Colonic mucosa (tissue), 4 donors: ENCODE measurements at regions not wholly inside any gene's neighbourhood (a gene's known extent, or its start where the extent isn't known, plus 50 kb on each side); places are given as distances from the start of the nearest gene placed in this dataset.
A peak's percentile ranks its signal among the peaks of the same experiment; 100 is the strongest.

ENCODE experiments used
- DNase-seq: peaks from one replicate; pipeline ENCODE4 v3.0.0-alpha.2; 2020
- H3K27ac ChIP-seq: fragments of 200-600 bp; one replicate; pipeline ENCODE4 v1.8.0; 2021
- H3K27me3 ChIP-seq: fragments of 200-600 bp; one replicate; pipeline ENCODE4 v1.8.0; 2021
- H3K36me3 ChIP-seq: fragments of 200-600 bp; one replicate; pipeline ENCODE4 v1.8.0; 2021
- H3K4me1 ChIP-seq: fragments of 200-600 bp; one replicate; pipeline ENCODE4 v1.8.0; 2021; ENCODE audit warnings: mild to moderate bottlenecking
- H3K4me3 ChIP-seq: fragments of 200-600 bp; one replicate; pipeline ENCODE4 v1.8.0; 2021
- H3K9ac ChIP-seq, 2 donors: one replicate each; pipeline ENCODE4 v1.7.0; 2013; ENCODE audit warnings: control low read depth in 2 of 2, low read depth in 2 of 2, low read length in 2 of 2
- H3K9me3 ChIP-seq: fragments of 200-600 bp; one replicate; pipeline ENCODE4 v1.8.0; 2021
- CTCF ChIP-seq: fragments of 200-600 bp; IDR thresholded peaks from one replicate; pipeline ENCODE4 v1.8.0; 2022; ENCODE audit warnings: antibody characterized with exemption, mild to moderate bottlenecking
- intact Hi-C: fragments of 100-400 bp; cut with DNase I; formaldehyde crosslinking; loops from one replicate; pipeline ENCODE4 v1.14.1; 2022
- donor health status: healthy.
- donor health status: DM: no; HTN: no; CAD: no.
- donor health status: DM: no; HTN: no; CAD: no.

- H3K9ac ChIP-seq = no peak overlapping the region
- H3K9me3 ChIP-seq = no peaks in the 10 kb centered on the region
- no peak for TF ChIP-seq CTCF
- no peaks in the 10 kb centered on the region for H3K27me3 ChIP-seq
- H3K36me3 ChIP-seq = no peaks in the 10 kb centered on the region
- no peaks in the 10 kb centered on the region for H3K4me1 ChIP-seq
- no peak overlapping the region for H3K4me3 ChIP-seq
- no peak overlapping the region for H3K27ac ChIP-seq
- DNase-seq = no peak
- intact Hi-C loops = no loop called here
These were observed 772.3 kb upstream of the CXADR start for GRCh38 chr21:16740511-16740910.

GRCh38 chr21:16741141-16741665 lies 771.6 kb upstream of the CXADR start:
- Histone ChIP-seq H3K4me1 (no peaks in the 10 kb centered on the region), H3K36me3 (no peaks in the 10 kb centered on the region), H3K27me3 (no peaks in the 10 kb centered on the region), H3K9ac (no peak overlapping the region), H3K4me3 (no peak overlapping the region), H3K27ac (no peak overlapping the region), H3K9me3 (no peaks in the 10 kb centered on the region)
- no peak for DNase-seq
- intact Hi-C loops = no loop called here
- TF ChIP-seq CTCF = no peak

GRCh38 chr21:16742131-16742641 lies 770.7 kb upstream of the CXADR start:
- DNase-seq = peak; percentile 23
- Histone ChIP-seq H3K27me3 (no peaks in the 10 kb centered on the region), H3K4me1 (no peaks in the 10 kb centered on the region), H3K4me3 (no peak overlapping the region), H3K27ac (no peak overlapping the region), H3K9ac (no peak overlapping the region), H3K9me3 (no peaks in the 10 kb centered on the region), H3K36me3 (no peaks in the 10 kb centered on the region)
- intact Hi-C loops = no loop called here
- no peak for TF ChIP-seq CTCF

- Histone ChIP-seq H3K9ac (no peak overlapping the region), H3K4me1 (no peaks in the 10 kb centered on the region), H3K9me3 (no peaks in the 10 kb centered on the region), H3K36me3 (no peaks in the 10 kb centered on the region), H3K27me3 (no peaks in the 10 kb centered on the region), H3K4me3 (no peak overlapping the region), H3K27ac (no peak overlapping the region)
- no peak for TF ChIP-seq CTCF
- intact Hi-C loops = no loop called here
- DNase-seq = no peak
These were observed 770.1 kb upstream of the CXADR start for GRCh38 chr21:16742741-16743140.

GRCh38 chr21:16743317-16743716 lies 769.5 kb upstream of the CXADR start:
- Histone ChIP-seq H3K4me1 (no peaks in the 10 kb centered on the region), H3K36me3 (no peaks in the 10 kb centered on the region), H3K4me3 (no peak overlapping the region), H3K9ac (no peak overlapping the region), H3K27me3 (no peaks in the 10 kb centered on the region), H3K27ac (no peak overlapping the region), H3K9me3 (no peaks in the 10 kb centered on the region)
- TF ChIP-seq CTCF = no peak
- intact Hi-C loops = no loop called here
- no peak for DNase-seq
